HG03280 (cell line): ENCODE measurements at regions not wholly inside any gene's neighbourhood (a gene's known extent, or its start where the extent isn't known, plus 50 kb on each side); places are given as distances from the start of the nearest gene placed in this dataset.
A peak's percentile ranks its signal among the peaks of the same experiment; 100 is the strongest.

ENCODE experiments used
- ATAC-seq: cut with Tn5 transposase; IDR thresholded peaks from one replicate; pipeline ENCODE4 v1.9.1; 2021; ENCODE audit warnings: mild to moderate bottlenecking, moderate library complexity; ENCODE audit not compliant: unreplicated experiment

DNA sequence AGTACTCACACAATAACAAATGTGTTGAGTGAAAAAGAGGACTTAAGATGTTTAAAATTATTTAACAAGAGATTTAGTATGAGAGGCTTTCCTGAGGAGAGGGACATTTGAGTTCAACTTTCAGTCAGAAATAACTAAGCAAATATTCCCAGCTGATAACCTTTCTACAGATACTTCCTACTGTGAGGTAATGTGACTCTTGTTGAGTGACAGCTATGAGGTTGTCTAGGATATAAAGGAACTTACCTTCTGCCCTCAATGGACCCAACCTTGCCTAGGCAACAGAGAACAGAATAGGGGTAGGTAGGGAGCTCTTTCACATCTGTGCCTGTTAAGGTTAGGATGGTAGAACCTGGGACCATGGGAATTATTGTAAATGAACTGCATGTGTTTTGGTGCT is 54.7 kb downstream of the GLUD2 start:
- ATAC-seq = no peak

DNA sequence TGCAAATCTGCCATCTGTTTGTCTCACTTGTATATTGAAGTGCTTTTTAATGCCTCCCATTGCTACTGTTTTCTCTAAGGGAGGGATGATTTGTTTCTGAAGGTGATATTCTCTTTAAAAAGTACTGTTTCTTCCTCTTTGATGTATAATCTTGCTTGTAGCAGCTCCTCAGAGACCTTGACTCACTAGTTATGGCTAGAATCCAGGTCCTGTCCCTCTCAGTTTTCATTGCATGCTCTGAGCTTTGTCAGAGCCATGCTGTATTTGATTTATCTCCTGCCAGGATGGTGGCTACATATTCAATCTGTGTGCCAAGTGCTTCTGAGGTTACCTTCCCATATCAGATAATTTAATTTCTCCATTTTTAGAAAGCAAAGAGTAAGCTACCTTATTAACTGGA is 56.0 kb downstream of the GLUD2 start:
- no peak for ATAC-seq

DNA sequence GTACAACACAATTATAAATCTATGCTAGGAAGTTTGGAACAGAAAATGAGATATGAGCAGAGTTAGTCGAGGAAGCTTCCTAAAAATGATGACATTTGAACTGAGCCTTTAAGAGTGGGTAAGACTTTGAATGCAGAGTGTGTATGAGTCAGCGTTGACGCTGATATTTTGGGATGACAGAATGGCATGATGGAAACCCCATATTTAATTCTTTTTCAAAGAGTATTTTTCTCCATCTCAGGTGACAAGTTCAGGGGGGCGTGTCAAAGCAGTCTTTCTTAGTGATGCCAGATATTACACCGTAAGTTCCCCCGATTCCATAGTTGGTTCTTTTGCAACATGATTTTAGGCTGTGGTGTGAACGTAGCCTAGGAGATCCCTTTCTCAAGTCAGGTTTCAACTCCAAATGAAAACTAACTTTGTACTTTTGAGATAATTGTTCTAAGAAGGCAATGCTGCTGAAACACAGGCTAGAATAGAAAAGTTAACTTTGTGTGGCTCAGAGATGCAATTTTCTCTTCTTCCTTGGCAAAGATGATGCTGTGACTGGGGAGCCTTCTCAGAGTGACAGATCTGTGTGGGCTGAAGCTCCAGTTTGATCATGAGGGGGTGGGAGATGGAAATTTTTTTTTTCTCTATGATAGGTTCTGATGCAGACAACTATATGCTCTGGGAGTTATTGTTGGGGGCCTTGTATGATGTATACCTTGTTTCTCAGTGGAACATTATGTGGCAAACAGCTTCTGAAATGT is 59.2 kb downstream of the GLUD2 start:
- ATAC-seq = no peak

DNA sequence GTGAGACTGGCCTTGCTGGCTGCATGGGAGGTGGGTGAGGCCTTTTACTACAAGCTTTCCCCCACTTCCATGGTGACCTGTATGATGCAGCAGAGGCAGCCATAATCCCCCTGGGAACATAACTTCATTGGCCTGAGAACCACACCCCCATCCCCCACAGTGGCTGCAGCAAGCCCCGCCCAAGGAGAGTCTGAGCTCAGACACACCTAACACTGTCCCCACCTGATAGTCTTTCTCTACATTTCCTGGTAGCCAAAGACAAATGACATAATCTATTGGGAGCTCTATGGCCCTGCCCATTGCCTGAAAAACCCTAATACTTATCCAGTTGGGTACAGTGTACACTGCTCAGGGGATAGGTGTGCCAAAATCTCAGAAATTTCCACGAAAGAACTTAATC is 62.6 kb downstream of the GLUD2 start:
- no peak for ATAC-seq

DNA sequence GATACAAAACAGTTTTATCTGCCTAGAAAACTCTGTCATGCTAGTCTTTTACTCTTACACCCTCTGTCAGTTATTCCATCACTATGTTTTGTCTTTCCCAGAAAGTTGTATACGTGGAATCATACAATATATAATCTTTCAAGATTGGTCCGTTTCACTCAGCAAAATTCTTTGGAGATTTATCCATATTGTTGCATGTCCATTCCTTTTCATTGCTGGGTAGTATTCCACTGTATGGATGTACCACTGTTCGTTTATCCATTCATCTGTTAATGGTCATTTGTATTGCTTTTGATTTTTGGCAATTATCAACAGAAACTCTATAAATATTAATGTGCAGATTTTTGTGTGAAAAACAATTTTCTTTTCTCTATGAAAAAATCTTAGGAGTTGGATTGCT is 63.1 kb downstream of the GLUD2 start:
- ATAC-seq = no peak

DNA sequence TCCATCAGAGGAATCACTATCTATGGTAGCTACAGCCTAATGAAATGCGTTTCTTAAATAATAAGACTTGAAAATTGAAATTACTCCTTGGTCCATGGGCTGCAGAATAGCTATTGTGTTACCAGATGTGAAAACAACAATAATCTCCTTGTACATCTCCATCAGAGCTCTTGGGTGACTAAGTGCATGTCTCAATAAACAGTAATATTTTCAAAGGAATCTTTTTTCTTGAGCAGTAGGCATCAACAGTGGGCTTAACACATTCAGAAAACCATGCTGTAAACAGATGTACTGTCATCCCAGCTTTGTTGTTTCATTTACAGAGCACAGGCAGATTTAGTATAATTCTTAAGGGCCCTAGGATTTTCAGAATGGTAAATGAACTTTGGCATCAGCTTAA is 67.3 kb downstream of the GLUD2 start:
- ATAC-seq = no peak

DNA sequence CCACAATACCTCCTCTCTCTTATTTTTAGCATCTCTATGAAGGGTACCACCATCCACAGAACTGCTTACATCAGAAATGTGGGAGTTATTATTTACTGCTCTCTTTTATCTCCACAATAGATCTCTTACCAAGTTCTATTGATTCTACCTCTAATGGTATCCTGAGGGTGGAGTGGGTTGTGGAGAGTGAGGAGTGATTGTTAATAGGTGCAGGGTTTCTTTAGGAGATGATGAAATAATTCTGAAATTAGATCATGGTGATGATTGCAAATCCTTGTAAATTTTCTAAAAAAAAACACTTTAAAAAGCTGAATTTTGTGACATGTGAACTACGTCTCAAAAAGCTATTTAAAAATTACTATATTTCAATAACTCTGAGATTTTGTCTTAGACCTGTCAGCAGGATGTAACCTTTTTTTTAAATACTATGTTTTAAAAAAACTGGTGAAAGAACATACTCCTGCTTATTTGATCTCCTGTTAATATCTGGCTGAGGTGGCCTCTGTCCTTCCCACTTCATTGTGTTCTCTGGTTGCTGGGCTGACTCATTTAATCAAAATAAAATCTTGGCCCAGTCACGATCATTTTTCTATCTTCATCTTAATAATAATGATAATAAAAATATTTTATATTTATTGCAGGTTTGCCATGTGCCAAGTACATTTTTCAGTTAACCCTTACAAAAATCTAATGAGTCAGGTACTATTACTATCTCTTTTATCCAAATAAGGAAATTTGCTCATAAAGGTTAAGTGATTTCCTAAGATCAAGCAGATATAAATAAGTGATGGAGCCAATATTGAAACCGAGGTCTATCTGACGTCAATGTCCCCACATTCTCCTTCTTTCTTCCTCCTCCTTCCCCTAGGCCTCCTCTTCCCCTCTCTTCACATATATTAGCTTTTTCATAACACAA is 73.5 kb downstream of the GLUD2 start:
- ATAC-seq = no peak

DNA sequence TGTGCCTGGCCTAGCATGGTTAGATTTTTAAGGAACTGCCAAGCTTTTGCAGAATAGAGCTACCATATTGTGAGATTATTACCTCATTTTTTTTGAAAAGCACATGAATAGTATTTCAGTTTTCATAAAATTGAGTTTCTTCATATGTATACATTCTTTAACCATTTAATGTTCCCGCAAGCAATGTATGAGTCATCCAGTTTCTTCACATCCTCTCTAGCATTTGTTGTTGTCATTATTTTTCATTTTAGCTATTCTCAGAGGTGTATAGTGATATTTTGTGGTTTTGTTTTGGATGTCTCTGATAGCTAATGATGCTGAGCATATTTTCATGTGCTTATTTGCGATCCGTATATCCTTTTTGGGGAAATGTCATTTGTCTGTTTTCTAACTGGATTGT is 74.9 kb downstream of the GLUD2 start:
- no peak for ATAC-seq

DNA sequence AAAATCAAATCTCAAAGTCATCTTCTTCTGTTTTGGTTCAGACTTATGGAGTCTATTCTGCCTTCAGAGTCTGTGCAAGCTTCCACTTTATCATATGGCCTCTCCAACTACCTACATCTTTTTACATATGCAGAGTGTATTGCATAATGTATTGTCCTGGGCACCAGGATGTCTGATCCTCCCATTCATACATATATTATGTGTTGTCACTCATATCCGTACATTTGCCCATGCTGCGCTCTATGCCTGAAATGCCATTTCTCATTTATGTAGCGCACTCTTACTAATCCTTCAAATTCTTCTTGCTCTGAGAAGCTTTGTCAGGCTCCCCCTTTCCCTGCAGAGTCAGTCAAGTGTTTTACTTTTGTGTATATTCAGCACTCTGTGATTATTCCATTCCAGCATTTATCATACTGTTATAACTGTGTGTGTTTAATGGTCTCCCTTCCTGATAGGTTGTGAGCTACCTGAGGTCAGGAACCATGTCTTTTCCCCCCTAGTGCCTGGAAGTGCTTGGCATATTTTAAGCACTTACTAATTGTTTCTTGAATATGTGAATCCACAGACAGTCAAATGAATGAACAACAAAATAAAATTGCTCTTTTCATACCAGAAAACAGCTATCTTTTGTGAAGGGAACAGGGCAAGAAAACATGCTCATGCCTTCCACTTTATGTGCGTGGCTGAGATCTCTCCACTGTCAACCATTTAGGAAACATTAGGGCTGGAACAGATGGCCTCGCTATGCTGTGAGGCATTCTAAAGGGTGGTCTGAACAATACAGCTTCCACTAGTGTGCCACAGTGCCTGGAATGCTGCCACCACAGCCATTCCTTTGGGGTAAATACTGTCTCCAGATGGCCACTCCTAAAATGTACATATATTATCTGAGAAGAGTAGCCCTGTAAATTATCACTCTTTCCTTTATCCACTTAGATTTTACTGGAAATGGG is 81.8 kb downstream of the GLUD2 start:
- no peak for ATAC-seq

DNA sequence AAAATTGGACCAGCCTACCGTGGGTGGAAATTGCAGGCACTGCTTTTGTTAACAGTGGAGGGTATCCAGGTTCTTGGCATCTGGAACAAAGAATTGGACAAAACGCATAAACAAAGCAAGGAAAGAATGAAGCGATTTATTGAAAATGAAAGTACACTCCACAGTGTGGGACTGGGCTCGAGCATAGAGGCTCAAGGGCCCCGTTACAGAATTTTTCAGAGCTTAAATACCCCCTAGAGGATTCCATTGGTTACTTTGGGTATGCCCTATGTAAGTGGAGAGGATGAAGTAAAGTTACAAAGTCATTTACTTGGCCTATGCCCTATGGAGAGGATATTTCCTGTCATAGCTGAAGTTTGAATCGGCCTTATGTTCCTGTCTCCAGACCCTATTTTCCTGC is 85.3 kb downstream of the GLUD2 start:
- no peak for ATAC-seq

DNA sequence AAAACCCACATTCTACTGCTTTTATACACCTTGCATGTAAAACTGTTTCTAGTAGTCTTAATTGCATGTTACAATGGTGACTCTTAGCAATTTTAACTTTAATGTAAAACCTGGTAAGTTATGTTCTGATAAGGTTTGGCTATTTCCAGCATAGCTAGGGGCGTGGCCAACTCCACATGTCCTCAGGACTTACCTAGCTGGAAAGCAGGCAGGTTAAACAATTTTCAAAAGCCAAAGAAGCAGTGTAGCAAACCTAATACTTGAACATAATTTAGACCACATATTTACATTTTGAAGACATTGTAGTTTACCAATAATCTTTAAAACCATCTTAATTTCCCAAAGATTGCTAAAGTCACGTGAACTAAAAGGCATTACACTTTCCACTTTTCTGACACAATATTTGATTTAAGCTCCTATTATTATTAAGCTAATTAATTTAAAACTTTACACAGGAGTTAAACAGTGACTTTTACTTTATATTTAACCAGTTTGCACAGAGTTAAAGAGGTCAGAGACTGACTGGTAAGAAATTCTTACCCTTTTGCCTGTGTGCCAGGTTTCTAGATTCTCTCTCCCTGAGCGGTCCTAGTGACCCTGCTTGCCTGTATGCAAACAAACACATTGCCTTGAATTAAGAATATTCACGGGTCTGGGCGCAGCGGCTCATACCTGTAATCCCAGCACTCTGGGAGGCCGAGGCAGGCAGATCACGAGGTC is 88.2 kb downstream of the GLUD2 start:
- no peak for ATAC-seq

DNA sequence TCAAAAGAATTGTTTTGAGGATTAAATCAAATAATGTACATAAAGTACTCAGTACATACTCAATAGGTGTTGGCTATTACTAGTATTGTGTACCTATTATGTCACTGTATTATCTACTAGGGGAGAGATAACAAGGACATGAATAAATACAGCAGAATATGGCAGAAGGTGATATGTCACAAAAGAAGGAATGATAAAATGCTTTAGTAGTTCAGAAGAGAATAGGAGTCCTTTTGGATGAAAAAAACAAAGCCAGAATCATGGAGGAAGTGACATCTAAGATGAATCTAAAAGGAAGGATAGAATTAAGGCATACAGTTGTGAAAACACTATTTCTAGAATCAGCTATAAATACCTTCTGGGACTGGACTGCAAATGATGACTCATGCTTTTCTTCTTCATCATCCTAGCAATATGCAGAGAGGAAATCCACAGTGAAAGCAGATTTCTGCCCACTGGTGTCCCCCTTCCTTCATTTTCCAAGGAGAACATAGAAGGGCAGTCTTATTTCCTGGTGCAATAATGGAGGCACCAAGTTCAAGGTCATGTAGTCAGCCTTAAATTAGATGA is 98.7 kb downstream of the GLUD2 start:
- no peak for ATAC-seq

DNA sequence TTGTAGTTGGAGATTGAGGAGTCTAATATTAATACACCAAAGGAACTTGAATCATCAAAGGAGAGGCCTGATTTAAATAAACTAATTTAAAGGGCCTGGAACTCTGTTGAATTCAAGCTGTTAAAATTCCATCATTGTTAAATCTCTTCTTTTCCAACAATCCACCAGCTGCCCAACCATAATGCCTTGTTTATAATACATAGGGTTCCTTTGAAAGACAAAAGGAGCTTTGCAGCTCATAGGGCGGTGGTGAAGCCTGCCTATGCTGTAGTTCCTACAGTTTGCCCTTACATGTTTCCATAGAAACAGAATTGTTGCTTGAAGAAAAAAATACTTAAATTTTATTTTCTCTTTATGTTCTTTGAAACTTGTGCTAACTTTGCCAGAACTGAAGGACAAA is 102.8 kb downstream of the GLUD2 start:
- ATAC-seq = no peak

DNA sequence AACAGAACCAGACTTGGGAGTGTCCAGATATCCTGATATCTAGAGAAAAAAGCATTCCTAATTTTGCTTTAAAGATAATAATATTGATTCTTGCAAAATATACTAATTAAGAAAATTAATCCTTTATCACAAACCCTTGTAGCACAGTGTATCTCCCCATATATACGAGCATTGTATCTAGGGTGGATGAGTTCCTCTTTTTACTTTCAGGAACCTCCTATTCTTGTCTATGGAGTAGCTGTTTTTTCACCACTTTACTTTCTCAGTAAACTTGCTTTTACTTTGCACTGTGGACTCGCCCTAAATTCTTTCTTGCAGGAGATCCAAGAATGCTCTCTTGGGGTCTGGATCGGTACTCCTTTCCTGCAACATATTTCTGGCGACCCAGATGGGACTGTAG is 103.9 kb downstream of the GLUD2 start:
- ATAC-seq = peak; percentile 70

DNA sequence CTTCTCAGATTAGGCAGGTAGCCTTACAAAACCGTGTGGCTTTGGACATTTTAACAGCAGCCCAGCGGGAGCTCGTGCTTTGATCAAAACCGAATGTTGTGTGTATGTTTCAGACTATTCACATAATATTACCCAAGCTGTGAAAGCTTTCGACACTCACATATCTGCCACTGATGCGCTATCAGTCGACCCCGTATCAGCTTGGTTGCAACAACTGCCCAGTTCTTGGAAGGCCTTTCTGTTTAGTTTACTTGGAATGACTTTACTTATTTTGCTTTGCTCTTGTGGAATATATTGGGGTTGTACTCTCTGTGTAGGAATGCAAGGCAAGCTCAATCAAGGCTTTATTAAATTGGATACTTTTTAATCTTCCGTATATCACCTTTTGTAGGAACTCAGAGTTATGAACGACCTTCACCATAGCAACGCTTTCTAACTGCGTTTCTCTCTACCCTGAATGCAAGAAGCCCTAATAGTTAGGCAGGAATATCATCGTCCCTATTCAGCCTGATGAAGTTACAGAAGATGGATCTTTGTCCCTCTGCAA is 107.5 kb downstream of the GLUD2 start:
- no peak for ATAC-seq

DNA sequence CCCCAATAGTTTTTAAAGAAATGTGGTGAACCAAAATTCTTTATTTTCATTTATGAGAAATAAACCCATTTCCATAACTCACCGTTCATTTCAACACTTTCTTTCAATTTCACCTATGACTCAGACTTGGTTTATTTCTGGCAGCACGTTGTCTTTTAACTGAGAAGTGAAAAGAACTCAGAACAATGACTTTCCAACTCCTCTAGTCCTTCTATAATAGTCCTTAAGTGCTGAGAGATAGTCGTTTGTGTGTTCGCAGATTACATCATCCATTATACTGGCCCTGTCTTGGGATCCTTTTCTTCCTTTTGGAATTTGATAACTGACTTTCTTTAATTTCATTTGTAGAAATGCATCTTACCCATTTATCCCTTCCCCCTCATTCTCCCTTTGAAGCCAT is 113.6 kb downstream of the GLUD2 start:
- peak; percentile 88 for ATAC-seq

DNA sequence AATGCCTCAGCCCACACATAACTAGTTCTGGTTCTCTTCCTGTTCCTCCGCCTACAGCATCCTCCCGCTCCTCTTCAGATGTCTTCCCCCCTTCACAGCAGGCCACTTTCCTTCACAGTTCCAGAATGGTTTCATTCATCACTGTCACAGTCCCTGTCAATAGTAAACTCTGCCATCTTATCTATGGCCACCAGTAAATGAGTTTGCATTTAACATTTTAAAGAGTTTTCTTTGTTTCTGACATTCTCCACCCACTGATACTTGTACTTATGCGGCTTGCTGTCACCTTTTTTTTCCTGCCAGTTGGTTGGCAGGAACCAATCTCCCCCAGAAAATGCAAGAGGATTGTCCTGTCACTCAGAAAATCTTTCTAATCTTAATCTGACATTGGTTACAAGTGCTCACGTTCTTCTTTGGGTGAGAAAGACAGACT is 114.1 kb downstream of the GLUD2 start:
- ATAC-seq = peak; percentile 25

DNA sequence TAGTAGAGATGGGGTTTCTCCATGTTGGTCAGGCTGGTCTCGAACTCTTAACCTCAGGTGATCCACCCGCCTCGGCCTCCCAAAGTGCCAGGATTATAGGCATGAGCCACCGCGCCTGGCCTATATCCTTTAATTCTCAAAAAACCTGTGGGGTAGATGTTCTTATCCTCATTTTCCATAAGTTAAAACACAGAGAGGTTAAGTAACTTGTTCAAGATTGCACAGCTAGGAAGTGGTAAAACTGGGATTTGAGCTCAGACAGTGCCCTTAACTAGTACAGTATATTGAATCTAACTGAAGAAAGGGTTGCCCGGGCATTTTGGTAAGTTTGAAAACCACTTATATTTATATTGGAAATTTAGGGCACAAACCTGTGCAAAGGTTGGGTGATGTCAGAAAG is 116.0 kb downstream of the GLUD2 start:
- ATAC-seq = no peak

DNA sequence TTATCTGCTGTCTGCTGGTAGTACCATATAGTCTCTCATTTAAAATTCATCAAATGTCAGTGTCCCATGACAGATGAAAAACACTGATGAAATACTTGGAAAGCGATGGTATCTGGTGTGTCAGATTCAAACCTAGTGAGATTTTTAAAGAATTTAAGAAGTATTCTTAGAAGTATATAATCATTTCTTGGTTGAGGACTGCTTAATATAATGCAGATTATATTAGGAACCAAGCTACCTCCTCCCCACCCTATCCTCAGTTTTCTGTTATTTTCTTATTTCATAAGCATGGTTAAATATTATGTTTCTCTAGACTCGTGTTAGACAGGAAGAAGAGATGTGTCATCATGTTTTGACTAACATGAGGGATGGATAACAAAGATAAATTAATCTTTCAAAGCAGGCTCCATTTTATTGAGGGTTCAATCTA is 118.5 kb downstream of the GLUD2 start:
- no peak for ATAC-seq
